Heart left ventricle (tissue), 13 donors: ENCODE measurements at regions not wholly inside any gene's neighbourhood (a gene's known extent, or its start where the extent isn't known, plus 50 kb on each side); places are given as distances from the start of the nearest gene placed in this dataset.

Experiments used
- POLR2A ChIP-seq, 2 donors: fragments of 450-650 bp; IDR thresholded peaks; one replicate each; pipeline ENCODE4 v1.6.1; 2017; ENCODE audit warnings: antibody characterized with exemption in 2 of 2, mild to moderate bottlenecking in 2 of 2, moderate library complexity in 2 of 2
- TF ChIP-seq, protein P1 (sequence below), 12 donors: fragments of 200-600 bp; sonication (generic) in 4 of 12; IDR thresholded peaks; one replicate each; pipeline versions ENCODE4 v1.5.0 to v1.8.0; 2018 to 2022; ENCODE audit warnings: antibody characterized with exemption in 12 of 12, mild to moderate bottlenecking in 5 of 12
- donor health status: ischemic (EF 13 %, LVEDD 7.1; RV severe dilation, severe dysfunction).
- donor health status: DM: no; HTN: yes; CAD: no.
- donor health status: DM: no; HTN: no; CAD: no.
- donor health status: ischemic (EF 25% LVEDD 6.9; RV normal size, moderate dysfunction).
- donor health status: ischemic (EF 25% LVEDD 5.7; RV mildly dilated, moderate dysfunction).
- donor health status: ischemic (EF 35%, LVEDD 5.7; RV mildly dilated, moderate dysfunction).
- donor health status: nonischemic (EF 11% LVEDD 7.7; RV severe dilation, severe dysfunction).
- donor health status: DM: yes; HTN: yes; CAD: no.
- donor health status: PGD.
- donor health status: ischemic (EF 29% LVEDD 5.4; RV normal size, mild dysfunction).
- donor health status: nonischemic (EF 23%, LVEDD 6.1; RV moderate dilation, normal function).

DNA sequence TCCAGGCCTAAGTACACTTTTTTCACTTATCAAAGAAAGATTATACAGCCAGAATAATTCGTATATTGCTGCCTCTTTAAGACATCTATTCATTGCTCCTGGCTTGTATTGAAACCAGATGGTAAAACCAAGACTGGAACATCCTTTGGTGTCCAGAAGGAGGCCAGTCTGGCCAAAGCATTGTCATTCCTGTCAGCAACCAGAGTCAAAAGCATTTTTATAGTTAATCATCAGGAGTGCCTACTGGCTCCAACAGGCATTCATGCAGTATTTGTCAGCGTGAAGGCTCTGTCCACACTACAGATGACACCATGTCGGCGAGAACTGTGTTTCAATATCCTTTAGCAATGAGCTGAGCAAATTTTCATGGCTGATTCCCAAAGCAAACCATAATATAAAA is 118.0 kb upstream of the G2E3 start:
- no peak for TF ChIP-seq POLR2A (IDR thresholded peaks at IDR 0.05)
- TF ChIP-seq, protein P1, sequence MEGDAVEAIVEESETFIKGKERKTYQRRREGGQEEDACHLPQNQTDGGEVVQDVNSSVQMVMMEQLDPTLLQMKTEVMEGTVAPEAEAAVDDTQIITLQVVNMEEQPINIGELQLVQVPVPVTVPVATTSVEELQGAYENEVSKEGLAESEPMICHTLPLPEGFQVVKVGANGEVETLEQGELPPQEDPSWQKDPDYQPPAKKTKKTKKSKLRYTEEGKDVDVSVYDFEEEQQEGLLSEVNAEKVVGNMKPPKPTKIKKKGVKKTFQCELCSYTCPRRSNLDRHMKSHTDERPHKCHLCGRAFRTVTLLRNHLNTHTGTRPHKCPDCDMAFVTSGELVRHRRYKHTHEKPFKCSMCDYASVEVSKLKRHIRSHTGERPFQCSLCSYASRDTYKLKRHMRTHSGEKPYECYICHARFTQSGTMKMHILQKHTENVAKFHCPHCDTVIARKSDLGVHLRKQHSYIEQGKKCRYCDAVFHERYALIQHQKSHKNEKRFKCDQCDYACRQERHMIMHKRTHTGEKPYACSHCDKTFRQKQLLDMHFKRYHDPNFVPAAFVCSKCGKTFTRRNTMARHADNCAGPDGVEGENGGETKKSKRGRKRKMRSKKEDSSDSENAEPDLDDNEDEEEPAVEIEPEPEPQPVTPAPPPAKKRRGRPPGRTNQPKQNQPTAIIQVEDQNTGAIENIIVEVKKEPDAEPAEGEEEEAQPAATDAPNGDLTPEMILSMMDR (IDR thresholded peaks at IDR 0.05), result no peak
